HG02885 (cell line): ENCODE measurements at regions not wholly inside any gene's neighbourhood (a gene's known extent, or its start where the extent isn't known, plus 50 kb on each side); places are given as distances from the start of the nearest gene placed in this dataset.

ENCODE experiments used
- ATAC-seq: cut with Tn5 transposase; IDR thresholded peaks from one replicate; pipeline ENCODE4 v1.9.1; 2021; ENCODE audit warnings: mild to moderate bottlenecking; ENCODE audit not compliant: unreplicated experiment, poor library complexity

GRCh38 chr3:42013691-42014457, 52.0 kb upstream of the ULK4 start:
- peak; percentile 17 for ATAC-seq

DNA sequence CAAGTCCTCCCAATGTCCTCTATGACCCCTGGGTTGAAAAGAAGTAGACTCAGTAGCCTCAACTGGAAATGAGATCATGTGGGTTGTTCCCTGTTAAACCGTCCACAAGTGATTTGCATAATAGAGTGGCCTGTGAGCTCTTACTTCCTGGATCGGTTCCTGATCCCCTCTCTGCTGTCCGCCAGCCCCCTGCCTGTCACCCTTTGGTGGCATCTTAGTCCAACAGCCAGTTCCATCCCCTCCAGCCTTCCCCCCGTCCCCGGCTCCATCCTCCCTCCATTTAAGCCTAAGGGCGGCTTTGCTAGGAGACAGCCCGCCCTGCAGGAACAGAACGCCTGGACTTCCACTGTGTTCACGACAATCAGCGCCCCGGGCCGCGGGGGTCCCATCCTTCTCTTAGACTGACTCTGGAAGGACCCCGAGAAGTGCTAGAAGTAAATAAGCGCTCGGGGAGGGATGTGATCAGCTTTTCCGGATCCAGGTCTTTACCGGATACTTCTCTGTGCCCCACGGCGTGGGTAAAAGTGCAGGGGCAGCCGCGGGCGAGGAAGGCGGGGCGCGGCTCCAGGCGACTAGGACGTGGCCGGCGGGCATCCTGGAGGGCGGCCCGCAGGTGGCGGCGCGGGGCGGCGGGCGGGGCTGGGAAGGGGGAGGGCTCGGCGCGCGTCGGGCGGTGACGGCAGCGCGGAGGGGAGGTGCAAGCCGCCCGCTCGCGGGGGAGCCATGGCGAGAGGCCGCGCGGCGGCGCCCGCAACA, 51.2 kb upstream of the ULK4 start:
- ATAC-seq: peak; percentile 72

GRCh38 chr3:42012383-42012934, 50.6 kb upstream of the ULK4 start:
- ATAC-seq: peak; percentile 30
